ENCODE measurements at regions not wholly inside any gene's neighbourhood (a gene's known extent, or its start where the extent isn't known, plus 50 kb on each side); places are given as distances from the start of the nearest gene placed in this dataset.

DNA sequence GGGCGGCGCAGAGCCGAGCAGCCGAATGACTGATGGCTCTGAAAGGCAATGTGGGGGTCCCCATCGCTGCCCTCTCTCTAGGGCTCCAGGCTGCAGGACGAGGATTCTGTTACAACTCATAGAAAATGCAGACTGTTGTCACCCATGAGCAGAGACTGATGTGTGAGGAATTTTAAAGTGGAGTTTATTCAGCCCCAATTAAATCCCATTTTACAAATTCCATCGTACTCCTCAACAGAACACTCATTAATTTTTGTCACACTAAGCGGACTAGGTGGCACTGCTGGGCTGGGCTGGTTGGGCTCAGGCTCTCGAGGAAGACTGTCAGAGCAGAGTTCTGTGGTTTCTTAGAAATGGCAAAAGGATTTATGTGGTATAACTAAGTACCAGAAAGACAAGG is 102.6 kb upstream of the SPON1 start:
- no peak for ATAC-seq
- no peaks in the 10 kb centered on the region for H3K9me2 ChIP-seq (ENCODE audit: insufficient read depth)
- H3K9me3 Mint-ChIP-seq, result no peaks in the 10 kb centered on the region
- H3K27me3 ChIP-seq (ENCODE audit: insufficient read depth), result no peaks in the 10 kb centered on the region
- no peaks in the 10 kb centered on the region for H3K4me1 ChIP-seq (ENCODE audit: insufficient read depth)
- peaks cover 11% of the 10 kb centered on the region for H3K27me3 Mint-ChIP-seq (ENCODE audit: insufficient read depth, low read depth, poor library complexity)
- H2AFZ ChIP-seq, result no peak overlapping the region
- H3K36me3 ChIP-seq (ENCODE audit: insufficient read depth), result no peaks in the 10 kb centered on the region
- H3K79me2 ChIP-seq (replicated peaks; ENCODE audit: insufficient read depth), result no peaks in the 10 kb centered on the region
- H3F3A ChIP-seq (replicated peaks; ENCODE audit: low read depth), result no peaks in the 10 kb centered on the region
- H3K4me2 ChIP-seq, result no peak overlapping the region
- peaks cover 6% of the 10 kb centered on the region; the same call in 1 of the 3 replicates for H3K4me1 Mint-ChIP-seq
- H3K27ac ChIP-seq (ENCODE audit: low read depth), result no peak overlapping the region
- TF ChIP-seq STAT1 (IDR thresholded peaks at IDR 0.05; ENCODE audit: unreplicated experiment) (no peak), CREB1 (CRISPR knock-in tag; IDR thresholded peaks at IDR 0.05; ENCODE audit: low read depth) (no peak), NANOG (IDR thresholded peaks at IDR 0.05; ENCODE audit: borderline replicate concordance) (no peak), JUNB (IDR thresholded peaks at IDR 0.05; ENCODE audit: unreplicated experiment) (no peak), EZH2 (IDR thresholded peaks at IDR 0.05; ENCODE audit: low read depth, unreplicated experiment) (no peak), EZH2phosphoT487 (IDR thresholded peaks at IDR 0.05; ENCODE audit: unreplicated experiment) (no peak), ZNF114 (CRISPR knock-in tag; IDR thresholded peaks at IDR 0.05) (no peak), POLR2AphosphoS5 (IDR thresholded peaks at IDR 0.05; ENCODE audit: low read depth) (no peak), ZNF331 (CRISPR knock-in tag; IDR thresholded peaks at IDR 0.05; ENCODE audit: low read depth) (no peak)
- TF ChIP-seq, protein P1, sequence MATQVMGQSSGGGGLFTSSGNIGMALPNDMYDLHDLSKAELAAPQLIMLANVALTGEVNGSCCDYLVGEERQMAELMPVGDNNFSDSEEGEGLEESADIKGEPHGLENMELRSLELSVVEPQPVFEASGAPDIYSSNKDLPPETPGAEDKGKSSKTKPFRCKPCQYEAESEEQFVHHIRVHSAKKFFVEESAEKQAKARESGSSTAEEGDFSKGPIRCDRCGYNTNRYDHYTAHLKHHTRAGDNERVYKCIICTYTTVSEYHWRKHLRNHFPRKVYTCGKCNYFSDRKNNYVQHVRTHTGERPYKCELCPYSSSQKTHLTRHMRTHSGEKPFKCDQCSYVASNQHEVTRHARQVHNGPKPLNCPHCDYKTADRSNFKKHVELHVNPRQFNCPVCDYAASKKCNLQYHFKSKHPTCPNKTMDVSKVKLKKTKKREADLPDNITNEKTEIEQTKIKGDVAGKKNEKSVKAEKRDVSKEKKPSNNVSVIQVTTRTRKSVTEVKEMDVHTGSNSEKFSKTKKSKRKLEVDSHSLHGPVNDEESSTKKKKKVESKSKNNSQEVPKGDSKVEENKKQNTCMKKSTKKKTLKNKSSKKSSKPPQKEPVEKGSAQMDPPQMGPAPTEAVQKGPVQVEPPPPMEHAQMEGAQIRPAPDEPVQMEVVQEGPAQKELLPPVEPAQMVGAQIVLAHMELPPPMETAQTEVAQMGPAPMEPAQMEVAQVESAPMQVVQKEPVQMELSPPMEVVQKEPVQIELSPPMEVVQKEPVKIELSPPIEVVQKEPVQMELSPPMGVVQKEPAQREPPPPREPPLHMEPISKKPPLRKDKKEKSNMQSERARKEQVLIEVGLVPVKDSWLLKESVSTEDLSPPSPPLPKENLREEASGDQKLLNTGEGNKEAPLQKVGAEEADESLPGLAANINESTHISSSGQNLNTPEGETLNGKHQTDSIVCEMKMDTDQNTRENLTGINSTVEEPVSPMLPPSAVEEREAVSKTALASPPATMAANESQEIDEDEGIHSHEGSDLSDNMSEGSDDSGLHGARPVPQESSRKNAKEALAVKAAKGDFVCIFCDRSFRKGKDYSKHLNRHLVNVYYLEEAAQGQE (IDR thresholded peaks at IDR 0.05; ENCODE audit: unreplicated experiment), result no peak
- TF ChIP-seq, protein P2, sequence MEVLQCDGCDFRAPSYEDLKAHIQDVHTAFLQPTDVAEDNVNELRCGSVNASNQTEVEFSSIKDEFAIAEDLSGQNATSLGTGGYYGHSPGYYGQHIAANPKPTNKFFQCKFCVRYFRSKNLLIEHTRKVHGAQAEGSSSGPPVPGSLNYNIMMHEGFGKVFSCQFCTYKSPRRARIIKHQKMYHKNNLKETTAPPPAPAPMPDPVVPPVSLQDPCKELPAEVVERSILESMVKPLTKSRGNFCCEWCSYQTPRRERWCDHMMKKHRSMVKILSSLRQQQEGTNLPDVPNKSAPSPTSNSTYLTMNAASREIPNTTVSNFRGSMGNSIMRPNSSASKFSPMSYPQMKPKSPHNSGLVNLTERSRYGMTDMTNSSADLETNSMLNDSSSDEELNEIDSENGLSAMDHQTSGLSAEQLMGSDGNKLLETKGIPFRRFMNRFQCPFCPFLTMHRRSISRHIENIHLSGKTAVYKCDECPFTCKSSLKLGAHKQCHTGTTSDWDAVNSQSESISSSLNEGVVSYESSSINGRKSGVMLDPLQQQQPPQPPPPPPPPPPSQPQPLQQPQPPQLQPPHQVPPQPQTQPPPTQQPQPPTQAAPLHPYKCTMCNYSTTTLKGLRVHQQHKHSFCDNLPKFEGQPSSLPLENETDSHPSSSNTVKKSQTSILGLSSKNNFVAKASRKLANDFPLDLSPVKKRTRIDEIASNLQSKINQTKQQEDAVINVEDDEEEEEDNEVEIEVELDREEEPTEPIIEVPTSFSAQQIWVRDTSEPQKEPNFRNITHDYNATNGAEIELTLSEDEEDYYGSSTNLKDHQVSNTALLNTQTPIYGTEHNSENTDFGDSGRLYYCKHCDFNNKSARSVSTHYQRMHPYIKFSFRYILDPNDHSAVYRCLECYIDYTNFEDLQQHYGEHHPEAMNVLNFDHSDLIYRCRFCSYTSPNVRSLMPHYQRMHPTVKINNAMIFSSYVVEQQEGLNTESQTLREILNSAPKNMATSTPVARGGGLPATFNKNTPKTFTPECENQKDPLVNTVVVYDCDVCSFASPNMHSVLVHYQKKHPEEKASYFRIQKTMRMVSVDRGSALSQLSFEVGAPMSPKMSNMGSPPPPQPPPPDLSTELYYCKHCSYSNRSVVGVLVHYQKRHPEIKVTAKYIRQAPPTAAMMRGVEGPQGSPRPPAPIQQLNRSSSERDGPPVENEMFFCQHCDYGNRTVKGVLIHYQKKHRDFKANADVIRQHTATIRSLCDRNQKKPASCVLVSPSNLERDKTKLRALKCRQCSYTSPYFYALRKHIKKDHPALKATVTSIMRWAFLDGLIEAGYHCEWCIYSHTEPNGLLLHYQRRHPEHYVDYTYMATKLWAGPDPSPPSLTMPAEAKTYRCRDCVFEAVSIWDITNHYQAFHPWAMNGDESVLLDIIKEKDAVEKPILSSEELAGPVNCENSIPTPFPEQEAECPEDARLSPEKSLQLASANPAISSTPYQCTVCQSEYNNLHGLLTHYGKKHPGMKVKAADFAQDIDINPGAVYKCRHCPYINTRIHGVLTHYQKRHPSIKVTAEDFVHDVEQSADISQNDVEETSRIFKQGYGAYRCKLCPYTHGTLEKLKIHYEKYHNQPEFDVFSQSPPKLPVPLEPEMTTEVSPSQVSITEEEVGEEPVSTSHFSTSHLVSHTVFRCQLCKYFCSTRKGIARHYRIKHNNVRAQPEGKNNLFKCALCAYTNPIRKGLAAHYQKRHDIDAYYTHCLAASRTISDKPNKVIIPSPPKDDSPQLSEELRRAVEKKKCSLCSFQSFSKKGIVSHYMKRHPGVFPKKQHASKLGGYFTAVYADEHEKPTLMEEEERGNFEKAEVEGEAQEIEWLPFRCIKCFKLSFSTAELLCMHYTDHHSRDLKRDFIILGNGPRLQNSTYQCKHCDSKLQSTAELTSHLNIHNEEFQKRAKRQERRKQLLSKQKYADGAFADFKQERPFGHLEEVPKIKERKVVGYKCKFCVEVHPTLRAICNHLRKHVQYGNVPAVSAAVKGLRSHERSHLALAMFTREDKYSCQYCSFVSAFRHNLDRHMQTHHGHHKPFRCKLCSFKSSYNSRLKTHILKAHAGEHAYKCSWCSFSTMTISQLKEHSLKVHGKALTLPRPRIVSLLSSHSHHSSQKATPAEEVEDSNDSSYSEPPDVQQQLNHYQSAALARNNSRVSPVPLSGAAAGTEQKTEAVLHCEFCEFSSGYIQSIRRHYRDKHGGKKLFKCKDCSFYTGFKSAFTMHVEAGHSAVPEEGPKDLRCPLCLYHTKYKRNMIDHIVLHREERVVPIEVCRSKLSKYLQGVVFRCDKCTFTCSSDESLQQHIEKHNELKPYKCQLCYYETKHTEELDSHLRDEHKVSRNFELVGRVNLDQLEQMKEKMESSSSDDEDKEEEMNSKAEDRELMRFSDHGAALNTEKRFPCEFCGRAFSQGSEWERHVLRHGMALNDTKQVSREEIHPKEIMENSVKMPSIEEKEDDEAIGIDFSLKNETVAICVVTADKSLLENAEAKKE (CRISPR knock-in tag; IDR thresholded peaks at IDR 0.05), result no peak
- TF ChIP-seq, protein P3, sequence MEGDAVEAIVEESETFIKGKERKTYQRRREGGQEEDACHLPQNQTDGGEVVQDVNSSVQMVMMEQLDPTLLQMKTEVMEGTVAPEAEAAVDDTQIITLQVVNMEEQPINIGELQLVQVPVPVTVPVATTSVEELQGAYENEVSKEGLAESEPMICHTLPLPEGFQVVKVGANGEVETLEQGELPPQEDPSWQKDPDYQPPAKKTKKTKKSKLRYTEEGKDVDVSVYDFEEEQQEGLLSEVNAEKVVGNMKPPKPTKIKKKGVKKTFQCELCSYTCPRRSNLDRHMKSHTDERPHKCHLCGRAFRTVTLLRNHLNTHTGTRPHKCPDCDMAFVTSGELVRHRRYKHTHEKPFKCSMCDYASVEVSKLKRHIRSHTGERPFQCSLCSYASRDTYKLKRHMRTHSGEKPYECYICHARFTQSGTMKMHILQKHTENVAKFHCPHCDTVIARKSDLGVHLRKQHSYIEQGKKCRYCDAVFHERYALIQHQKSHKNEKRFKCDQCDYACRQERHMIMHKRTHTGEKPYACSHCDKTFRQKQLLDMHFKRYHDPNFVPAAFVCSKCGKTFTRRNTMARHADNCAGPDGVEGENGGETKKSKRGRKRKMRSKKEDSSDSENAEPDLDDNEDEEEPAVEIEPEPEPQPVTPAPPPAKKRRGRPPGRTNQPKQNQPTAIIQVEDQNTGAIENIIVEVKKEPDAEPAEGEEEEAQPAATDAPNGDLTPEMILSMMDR (conservative IDR thresholded peaks at IDR 0.05; ENCODE audit: low read depth in 2 of 2), result no peak
- TF ChIP-seq, protein P4, sequence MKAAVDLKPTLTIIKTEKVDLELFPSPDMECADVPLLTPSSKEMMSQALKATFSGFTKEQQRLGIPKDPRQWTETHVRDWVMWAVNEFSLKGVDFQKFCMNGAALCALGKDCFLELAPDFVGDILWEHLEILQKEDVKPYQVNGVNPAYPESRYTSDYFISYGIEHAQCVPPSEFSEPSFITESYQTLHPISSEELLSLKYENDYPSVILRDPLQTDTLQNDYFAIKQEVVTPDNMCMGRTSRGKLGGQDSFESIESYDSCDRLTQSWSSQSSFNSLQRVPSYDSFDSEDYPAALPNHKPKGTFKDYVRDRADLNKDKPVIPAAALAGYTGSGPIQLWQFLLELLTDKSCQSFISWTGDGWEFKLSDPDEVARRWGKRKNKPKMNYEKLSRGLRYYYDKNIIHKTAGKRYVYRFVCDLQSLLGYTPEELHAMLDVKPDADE (IDR thresholded peaks at IDR 0.05), result no peak
- no peaks in the 10 kb centered on the region for H4K20me1 ChIP-seq (replicated peaks; ENCODE audit: insufficient read depth)
- H3K27ac Mint-ChIP-seq, result no peak overlapping the region
- H3K4me3 Mint-ChIP-seq, result no peak overlapping the region
- no peak for DNase-seq (ENCODE audit: low spot score)
- H3K36me3 Mint-ChIP-seq (ENCODE audit: low read depth), result no peaks in the 10 kb centered on the region
- no peak overlapping the region for H3K4me3 ChIP-seq
